ENCODE measurements at regions not wholly inside any gene's neighbourhood (a gene's known extent, or its start where the extent isn't known, plus 50 kb on each side); places are given as distances from the start of the nearest gene placed in this dataset.

DNA sequence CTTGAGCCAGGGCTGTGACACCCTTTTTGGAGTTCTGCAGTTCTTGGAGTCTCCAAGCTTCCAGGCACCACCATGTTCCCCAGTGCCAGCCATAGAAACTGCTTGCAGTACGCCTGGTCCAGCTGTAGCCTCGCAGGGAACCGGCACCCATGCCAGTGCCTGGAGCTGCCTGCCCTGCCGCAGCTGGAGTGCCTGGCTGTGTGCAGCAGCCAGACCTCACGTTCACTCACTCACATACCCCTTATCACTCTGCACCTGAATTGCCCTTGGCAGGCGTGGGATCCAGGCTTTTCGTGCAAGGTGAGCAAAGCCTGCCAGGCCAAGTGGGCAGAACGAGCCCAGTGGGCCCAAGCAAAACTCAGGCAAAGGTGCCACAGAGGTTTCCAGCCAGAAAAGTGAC lies 77.8 kb upstream of the SHB start:
- no peak overlapping the region for H3K27ac ChIP-seq (ENCODE audit: insufficient read depth, low read length)
- no peaks in the 10 kb centered on the region for H4K20me1 ChIP-seq (ENCODE audit: control insufficient read depth, extremely low read depth, insufficient read depth, low read length)
- H2AFZ ChIP-seq (ENCODE audit: low read length), result no peak overlapping the region
- H3K9me3 ChIP-seq (ENCODE audit: control insufficient read depth, insufficient read depth, low read depth, low read length), result no peaks in the 10 kb centered on the region
- no peak overlapping the region for H3K4me2 ChIP-seq (ENCODE audit: extremely low read depth, insufficient read depth, low read length)
- no peak overlapping the region for H3K4me3 ChIP-seq (replicated peaks in 1 of 4; ENCODE audit: control extremely low read depth in 1 of 4, insufficient read depth in 1 of 4, low read depth in 3 of 4, low read length in 4 of 4)
- TF ChIP-seq CTCF (conservative IDR thresholded peaks at IDR 0.05 in 1 of 2, IDR thresholded peaks at IDR 0.05 in 1 of 2; ENCODE audit: low read depth in 1 of 2, low read length in 2 of 2) (no peak), EZH2 (IDR thresholded peaks at IDR 0.05; ENCODE audit: low read length, missing control alignments) (no peak)
- peaks cover 4% of the 10 kb centered on the region for H3K4me1 ChIP-seq (ENCODE audit: control insufficient read depth, extremely low read depth, insufficient read depth, low read length)
- no peak for DNase-seq (ENCODE audit: low read depth in 2 of 2)
- H3K79me2 ChIP-seq (ENCODE audit: control insufficient read depth, insufficient read depth, low read length), result no peaks in the 10 kb centered on the region
- no peak overlapping the region for H3K9ac ChIP-seq (ENCODE audit: insufficient read depth, low read length)
- no peaks in the 10 kb centered on the region for H3K36me3 ChIP-seq (ENCODE audit: control insufficient read depth, insufficient read depth, low read length)
- H3K27me3 ChIP-seq (ENCODE audit: control insufficient read depth, insufficient read depth, low read length), result peaks cover 8% of the 10 kb centered on the region

DNA sequence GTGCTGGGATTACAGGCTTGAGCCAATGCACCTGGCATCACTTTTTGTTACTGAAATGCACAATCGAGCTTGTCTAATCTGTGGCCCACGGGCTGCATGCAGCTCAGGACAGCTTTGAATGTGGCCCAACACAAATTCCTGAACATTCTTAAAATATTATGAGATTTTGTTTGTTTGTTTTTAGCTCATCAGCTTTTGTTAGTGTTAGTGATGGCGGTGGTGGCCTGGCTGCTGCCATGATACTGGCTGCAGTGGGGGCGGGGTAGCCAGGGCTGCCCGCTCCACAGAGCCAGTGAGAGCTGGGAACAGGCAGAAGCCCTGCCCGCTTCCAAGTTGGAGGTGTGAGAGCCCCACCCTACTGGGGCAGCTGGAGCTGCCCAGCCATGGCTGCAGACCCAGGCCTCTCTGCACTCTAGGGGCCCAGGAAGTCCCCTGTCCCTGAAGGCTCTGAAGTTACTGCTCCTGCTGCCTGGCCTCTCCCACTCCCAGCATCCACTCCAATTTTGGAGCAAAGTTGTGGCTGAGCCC lies 76.6 kb upstream of the SHB start:
- Histone ChIP-seq H3K9me3 (ENCODE audit: control insufficient read depth, insufficient read depth, low read depth, low read length) (no peaks in the 10 kb centered on the region), H3K27me3 (ENCODE audit: control insufficient read depth, insufficient read depth, low read length) (peaks cover 6% of the 10 kb centered on the region), H3K4me2 (ENCODE audit: extremely low read depth, insufficient read depth, low read length) (no peak overlapping the region), H3K9ac (ENCODE audit: insufficient read depth, low read length) (no peak overlapping the region), H3K4me3 (replicated peaks in 1 of 4; ENCODE audit: control extremely low read depth in 1 of 4, insufficient read depth in 1 of 4, low read depth in 3 of 4, low read length in 4 of 4) (no peak overlapping the region), H3K36me3 (ENCODE audit: control insufficient read depth, insufficient read depth, low read length) (no peaks in the 10 kb centered on the region), H4K20me1 (ENCODE audit: control insufficient read depth, extremely low read depth, insufficient read depth, low read length) (no peaks in the 10 kb centered on the region), H3K79me2 (ENCODE audit: control insufficient read depth, insufficient read depth, low read length) (no peaks in the 10 kb centered on the region), H3K4me1 (ENCODE audit: control insufficient read depth, extremely low read depth, insufficient read depth, low read length) (peaks cover 6% of the 10 kb centered on the region), H2AFZ (ENCODE audit: low read length) (no peak overlapping the region), H3K27ac (ENCODE audit: insufficient read depth, low read length) (no peak overlapping the region)
- DNase-seq (ENCODE audit: low read depth in 2 of 2), result no peak
- TF ChIP-seq CTCF (conservative IDR thresholded peaks at IDR 0.05 in 1 of 2, IDR thresholded peaks at IDR 0.05 in 1 of 2; ENCODE audit: low read depth in 1 of 2, low read length in 2 of 2), result no peak
- no peak for TF ChIP-seq EZH2 (IDR thresholded peaks at IDR 0.05; ENCODE audit: low read length, missing control alignments)

DNA sequence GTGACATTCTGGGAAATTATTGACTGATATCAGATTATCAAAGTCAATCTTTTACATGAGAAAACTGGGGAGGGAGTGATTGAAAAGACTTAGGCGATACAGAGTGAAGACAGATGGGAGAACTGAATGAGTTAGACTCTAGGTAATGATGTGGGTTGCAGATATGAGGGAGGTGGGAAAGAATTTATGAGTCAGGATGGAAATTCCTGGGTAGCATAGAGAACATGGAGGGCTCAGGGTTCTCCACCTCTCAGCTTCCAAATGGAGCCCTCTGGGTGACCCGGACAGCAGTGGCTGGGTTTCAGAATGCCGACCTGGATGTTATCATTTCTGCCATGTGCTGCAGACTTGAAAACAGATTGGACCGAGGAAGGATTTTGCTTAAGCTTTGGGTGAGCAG lies 75.4 kb upstream of the SHB start:
- peaks cover 8% of the 10 kb centered on the region for H3K27me3 ChIP-seq (ENCODE audit: control insufficient read depth, insufficient read depth, low read length)
- H3K27ac ChIP-seq (ENCODE audit: insufficient read depth, low read length), result no peak overlapping the region
- no peaks in the 10 kb centered on the region for H3K79me2 ChIP-seq (ENCODE audit: control insufficient read depth, insufficient read depth, low read length)
- H3K4me2 ChIP-seq (ENCODE audit: extremely low read depth, insufficient read depth, low read length), result no peak overlapping the region
- no peaks in the 10 kb centered on the region for H3K36me3 ChIP-seq (ENCODE audit: control insufficient read depth, insufficient read depth, low read length)
- H4K20me1 ChIP-seq (ENCODE audit: control insufficient read depth, extremely low read depth, insufficient read depth, low read length), result no peaks in the 10 kb centered on the region
- H3K9ac ChIP-seq (ENCODE audit: insufficient read depth, low read length), result no peak overlapping the region
- peak in 1 of 2 donors; percentile 89 for DNase-seq (ENCODE audit: low read depth in 2 of 2)
- TF ChIP-seq EZH2 (IDR thresholded peaks at IDR 0.05; ENCODE audit: low read length, missing control alignments), result no peak
- peaks cover 6% of the 10 kb centered on the region for H3K4me1 ChIP-seq (ENCODE audit: control insufficient read depth, extremely low read depth, insufficient read depth, low read length)
- H2AFZ ChIP-seq (ENCODE audit: low read length), result no peak overlapping the region
- H3K9me3 ChIP-seq (ENCODE audit: control insufficient read depth, insufficient read depth, low read depth, low read length), result no peaks in the 10 kb centered on the region
- H3K4me3 ChIP-seq (replicated peaks in 1 of 4; ENCODE audit: control extremely low read depth in 1 of 4, insufficient read depth in 1 of 4, low read depth in 3 of 4, low read length in 4 of 4), result no peak overlapping the region
